ENCODE measurements at regions not wholly inside any gene's neighbourhood (a gene's known extent, or its start where the extent isn't known, plus 50 kb on each side); places are given as distances from the start of the nearest gene placed in this dataset.

DNA sequence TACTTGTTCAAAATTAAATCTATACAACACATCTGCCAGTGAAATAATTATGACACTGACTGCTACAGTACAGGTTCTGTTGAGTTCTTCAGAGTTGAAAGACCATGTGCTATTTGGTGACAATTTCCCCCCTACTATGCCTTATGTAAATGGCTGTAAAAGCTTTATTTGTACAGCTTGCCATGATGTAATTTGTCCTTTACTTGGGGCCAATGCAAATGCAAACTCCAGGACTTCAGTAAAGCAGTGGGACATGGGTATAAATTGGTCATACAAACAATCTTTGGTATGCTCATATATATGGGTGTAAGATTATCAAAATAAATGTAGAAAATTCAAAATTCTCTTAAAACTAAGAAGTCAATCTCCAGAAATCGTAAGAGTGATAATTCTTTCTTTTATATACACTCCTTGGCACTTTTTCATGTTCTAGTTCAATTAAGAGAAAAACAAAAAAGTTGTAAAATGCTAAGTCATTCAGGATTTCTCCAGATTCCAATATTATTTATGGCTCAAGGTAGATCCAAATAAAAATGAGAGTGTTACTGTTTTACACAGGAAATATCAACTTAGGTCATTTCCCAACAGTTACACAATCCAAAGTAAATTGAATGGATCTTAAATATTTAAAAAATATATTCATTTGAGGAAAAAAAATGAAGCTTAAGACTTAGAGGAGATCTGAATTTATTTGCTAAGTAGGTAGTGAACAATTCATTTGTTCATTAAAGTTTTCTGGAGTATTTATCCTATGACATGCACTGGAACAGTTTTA lies 1310.5 kb upstream of the CITED2 start:
- H3K9me3 ChIP-seq (ENCODE audit: control insufficient read depth, low read length), result no peaks in the 10 kb centered on the region
- DNase-seq (ENCODE audit: low read depth), result no peak
- H3K27me3 ChIP-seq (replicated peaks; ENCODE audit: control insufficient read depth, insufficient read depth, low read length), result no peaks in the 10 kb centered on the region

DNA sequence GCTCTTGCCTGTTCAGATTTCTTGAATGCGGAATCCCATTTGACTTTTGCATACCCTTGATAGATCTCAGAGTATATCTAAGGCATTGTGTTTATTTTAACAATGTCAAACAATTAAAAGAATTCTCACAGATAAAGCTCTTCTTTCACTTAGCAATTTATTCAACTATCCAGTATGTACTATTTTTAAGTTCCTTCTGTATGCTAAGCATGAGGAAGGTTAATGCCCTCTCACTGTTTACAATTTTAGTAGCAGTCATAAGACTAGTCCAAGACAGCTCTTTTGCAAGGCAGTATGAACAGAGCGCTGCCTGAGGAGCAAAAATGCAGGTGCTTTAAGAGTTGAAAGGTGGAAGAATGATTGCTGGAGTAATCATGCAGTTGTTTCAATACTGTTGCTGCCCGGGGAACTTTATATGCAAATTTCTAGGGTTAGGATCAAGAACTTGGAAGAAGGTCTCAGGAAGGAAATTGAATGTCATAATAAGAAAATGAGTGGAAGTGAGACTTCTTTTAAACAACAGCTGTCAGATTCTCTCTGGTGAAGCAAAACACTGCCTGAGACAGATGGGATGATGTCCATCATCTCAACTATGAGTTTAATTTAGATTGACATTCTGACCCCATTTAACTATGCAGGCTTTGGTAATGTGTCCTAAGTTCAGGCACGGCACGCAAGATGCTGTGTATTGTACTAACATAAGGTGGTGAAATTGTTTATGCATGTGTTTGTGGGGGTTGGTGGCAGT lies 1303.5 kb upstream of the CITED2 start:
- no peaks in the 10 kb centered on the region for H3K4me1 ChIP-seq (ENCODE audit: control insufficient read depth, insufficient read depth, low read length)
- DNase-seq (ENCODE audit: low read depth), result no peak
- no peaks in the 10 kb centered on the region for H3K9me3 ChIP-seq (ENCODE audit: control insufficient read depth, low read length)
- H3K9ac ChIP-seq (ENCODE audit: low read length), result no peak overlapping the region
- H3K4me3 ChIP-seq (ENCODE audit: low read length), result no peak overlapping the region
- H3K36me3 ChIP-seq (ENCODE audit: control insufficient read depth, insufficient read depth, low read length, severe bottlenecking), result no peaks in the 10 kb centered on the region
- no peaks in the 10 kb centered on the region for H3K27me3 ChIP-seq (replicated peaks; ENCODE audit: control insufficient read depth, insufficient read depth, low read length)

More for the DNA sequence above, 1310.5 kb upstream of the CITED2 start:
- Histone ChIP-seq H3K4me1 (ENCODE audit: control insufficient read depth, insufficient read depth, low read length) (peaks cover 7% of the 10 kb centered on the region), H3K36me3 (ENCODE audit: control insufficient read depth, insufficient read depth, low read length, severe bottlenecking) (no peaks in the 10 kb centered on the region), H3K9ac (ENCODE audit: low read length) (no peak overlapping the region), H3K4me3 (ENCODE audit: low read length) (no peak overlapping the region)

DNA sequence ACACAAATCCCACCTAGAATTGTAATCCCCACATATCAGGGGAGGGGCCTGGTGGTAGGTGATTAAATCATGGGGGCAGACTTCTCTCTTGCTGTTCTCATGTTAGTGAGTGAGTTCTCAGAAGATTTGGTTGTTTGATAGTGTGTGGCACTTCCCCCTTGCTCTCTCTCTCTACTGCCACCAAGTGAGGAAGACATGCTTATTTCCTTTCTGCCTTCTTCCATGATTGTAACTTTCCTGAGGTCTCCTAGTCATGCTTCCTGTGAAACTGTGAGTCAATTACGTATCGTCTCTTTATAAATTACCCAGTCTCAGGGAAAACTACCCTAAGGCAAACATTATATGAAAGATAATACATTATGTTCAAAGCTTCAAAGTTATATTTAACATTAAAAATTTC lies 1297.5 kb upstream of the CITED2 start:
- Histone ChIP-seq H3K4me3 (ENCODE audit: low read length) (no peak overlapping the region), H3K9ac (ENCODE audit: low read length) (no peak overlapping the region), H3K27me3 (replicated peaks; ENCODE audit: control insufficient read depth, insufficient read depth, low read length) (no peaks in the 10 kb centered on the region), H3K36me3 (ENCODE audit: control insufficient read depth, insufficient read depth, low read length, severe bottlenecking) (no peaks in the 10 kb centered on the region), H3K9me3 (ENCODE audit: control insufficient read depth, low read length) (no peaks in the 10 kb centered on the region), H3K4me1 (ENCODE audit: control insufficient read depth, insufficient read depth, low read length) (peaks cover 15% of the 10 kb centered on the region)
- no peak for DNase-seq (ENCODE audit: low read depth)

- peak; percentile 46 for DNase-seq (ENCODE audit: low read depth)
- Histone ChIP-seq H3K9ac (ENCODE audit: low read length) (peak overlapping the region; percentile 8), H3K9me3 (ENCODE audit: control insufficient read depth, low read length) (no peaks in the 10 kb centered on the region), H3K4me3 (ENCODE audit: low read length) (no peak overlapping the region), H3K27me3 (replicated peaks; ENCODE audit: control insufficient read depth, insufficient read depth, low read length) (no peaks in the 10 kb centered on the region), H3K4me1 (ENCODE audit: control insufficient read depth, insufficient read depth, low read length) (peaks cover 15% of the 10 kb centered on the region), H3K36me3 (ENCODE audit: control insufficient read depth, insufficient read depth, low read length, severe bottlenecking) (no peaks in the 10 kb centered on the region)
Observed at GRCh38 chr6:140670021-140670420, 1295.6 kb upstream of the CITED2 start.

- H3K27me3 ChIP-seq (replicated peaks; ENCODE audit: control insufficient read depth, insufficient read depth, low read length), result no peaks in the 10 kb centered on the region
- peak; percentile 36 for DNase-seq (ENCODE audit: low read depth)
- no peak overlapping the region for H3K4me3 ChIP-seq (ENCODE audit: low read length)
- H3K4me1 ChIP-seq (ENCODE audit: control insufficient read depth, insufficient read depth, low read length), result peaks cover 15% of the 10 kb centered on the region
- H3K9ac ChIP-seq (ENCODE audit: low read length), result no peak overlapping the region
- no peaks in the 10 kb centered on the region for H3K36me3 ChIP-seq (ENCODE audit: control insufficient read depth, insufficient read depth, low read length, severe bottlenecking)
- no peaks in the 10 kb centered on the region for H3K9me3 ChIP-seq (ENCODE audit: control insufficient read depth, low read length)
Observed at GRCh38 chr6:140669321-140669720, 1294.9 kb upstream of the CITED2 start.

- Histone ChIP-seq H3K27me3 (replicated peaks; ENCODE audit: control insufficient read depth, insufficient read depth, low read length) (no peaks in the 10 kb centered on the region), H3K4me3 (ENCODE audit: low read length) (peak overlapping the region; percentile 68), H3K4me1 (ENCODE audit: control insufficient read depth, insufficient read depth, low read length) (peaks cover 17% of the 10 kb centered on the region), H3K9me3 (ENCODE audit: control insufficient read depth, low read length) (no peaks in the 10 kb centered on the region), H3K36me3 (ENCODE audit: control insufficient read depth, insufficient read depth, low read length, severe bottlenecking) (no peaks in the 10 kb centered on the region), H3K9ac (ENCODE audit: low read length) (peak overlapping the region; percentile 76)
- no peak for DNase-seq (ENCODE audit: low read depth)
Observed at GRCh38 chr6:140663772-140664171, 1289.3 kb upstream of the CITED2 start.

DNA sequence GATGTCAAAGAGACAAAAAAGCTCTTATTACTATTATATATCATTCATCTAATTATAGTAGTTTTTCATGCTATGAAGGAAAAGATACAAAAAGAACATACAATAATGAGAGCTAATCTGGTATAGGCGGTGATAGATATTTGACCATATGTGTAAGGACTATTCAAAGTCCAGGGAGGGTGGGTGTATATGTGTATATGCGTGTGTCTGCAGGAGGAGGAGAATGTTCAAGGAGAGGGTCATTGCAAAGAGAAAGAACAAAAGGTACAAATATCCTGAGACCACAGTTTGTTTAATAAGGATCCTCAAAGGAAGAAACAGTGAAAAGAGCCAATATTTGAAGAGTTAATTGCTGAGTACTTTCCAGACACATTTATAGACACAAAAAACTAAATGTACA lies 1288.6 kb upstream of the CITED2 start:
- no peaks in the 10 kb centered on the region for H3K27me3 ChIP-seq (replicated peaks; ENCODE audit: control insufficient read depth, insufficient read depth, low read length)

GRCh38 chr6:140661691-140662090 lies 1287.2 kb upstream of the CITED2 start:
- H3K4me3 ChIP-seq (ENCODE audit: low read length), result peak overlapping the region; percentile 68
- no peaks in the 10 kb centered on the region for H3K36me3 ChIP-seq (ENCODE audit: control insufficient read depth, insufficient read depth, low read length, severe bottlenecking)
- H3K4me1 ChIP-seq (ENCODE audit: control insufficient read depth, insufficient read depth, low read length), result peaks cover 17% of the 10 kb centered on the region
- DNase-seq (ENCODE audit: low read depth), result peak; percentile 21
- no peaks in the 10 kb centered on the region for H3K9me3 ChIP-seq (ENCODE audit: control insufficient read depth, low read length)
- H3K27me3 ChIP-seq (replicated peaks; ENCODE audit: control insufficient read depth, insufficient read depth, low read length), result no peaks in the 10 kb centered on the region
- H3K9ac ChIP-seq (ENCODE audit: low read length), result peak overlapping the region; percentile 76

More for the DNA sequence above, 1288.6 kb upstream of the CITED2 start:
- H3K4me3 ChIP-seq (ENCODE audit: low read length), result peak overlapping the region; percentile 68
- no peak for DNase-seq (ENCODE audit: low read depth)
- H3K4me1 ChIP-seq (ENCODE audit: control insufficient read depth, insufficient read depth, low read length), result peaks cover 17% of the 10 kb centered on the region
- no peaks in the 10 kb centered on the region for H3K9me3 ChIP-seq (ENCODE audit: control insufficient read depth, low read length)
- H3K36me3 ChIP-seq (ENCODE audit: control insufficient read depth, insufficient read depth, low read length, severe bottlenecking), result no peaks in the 10 kb centered on the region
- H3K9ac ChIP-seq (ENCODE audit: low read length), result peak overlapping the region; percentile 76

GRCh38 chr6:140660295-140660694 lies 1285.8 kb upstream of the CITED2 start:
- Histone ChIP-seq H3K4me1 (ENCODE audit: control insufficient read depth, insufficient read depth, low read length) (peaks cover 17% of the 10 kb centered on the region), H3K4me3 (ENCODE audit: low read length) (peak overlapping the region; percentile 38), H3K27me3 (replicated peaks; ENCODE audit: control insufficient read depth, insufficient read depth, low read length) (no peaks in the 10 kb centered on the region), H3K36me3 (ENCODE audit: control insufficient read depth, insufficient read depth, low read length, severe bottlenecking) (no peaks in the 10 kb centered on the region), H3K9me3 (ENCODE audit: control insufficient read depth, low read length) (no peaks in the 10 kb centered on the region), H3K9ac (ENCODE audit: low read length) (peak overlapping the region; percentile 41)
- DNase-seq (ENCODE audit: low read depth), result no peak

- Histone ChIP-seq H3K4me3 (ENCODE audit: low read length) (no peak overlapping the region), H3K9ac (ENCODE audit: low read length) (no peak overlapping the region), H3K4me1 (ENCODE audit: control insufficient read depth, insufficient read depth, low read length) (no peaks in the 10 kb centered on the region), H3K36me3 (ENCODE audit: control insufficient read depth, insufficient read depth, low read length, severe bottlenecking) (no peaks in the 10 kb centered on the region), H3K27me3 (replicated peaks; ENCODE audit: control insufficient read depth, insufficient read depth, low read length) (no peaks in the 10 kb centered on the region), H3K9me3 (ENCODE audit: control insufficient read depth, low read length) (no peaks in the 10 kb centered on the region)
- no peak for DNase-seq (ENCODE audit: low read depth)
Observed at GRCh38 chr6:140653972-140654371, 1279.5 kb upstream of the CITED2 start.

DNA sequence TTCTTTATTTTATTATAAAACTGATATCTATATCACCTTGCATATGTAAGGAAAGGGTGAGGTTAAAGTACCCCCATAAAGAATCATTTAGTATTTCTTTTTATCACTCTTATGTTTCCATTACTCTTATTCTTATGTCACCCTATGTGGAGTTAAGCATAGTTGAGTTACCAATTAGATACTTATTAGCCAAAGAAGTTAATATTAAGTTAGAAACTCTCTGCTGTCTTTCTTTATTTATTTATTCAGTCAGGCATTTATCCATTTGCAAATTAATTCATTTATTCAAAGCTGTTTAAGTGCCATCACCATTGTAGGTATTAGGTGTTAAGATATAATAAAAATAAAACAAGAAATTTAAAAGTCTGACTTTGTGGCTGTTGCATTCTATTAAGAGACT lies 1279.1 kb upstream of the CITED2 start:
- Histone ChIP-seq H3K4me3 (ENCODE audit: low read length) (no peak overlapping the region), H3K27me3 (replicated peaks; ENCODE audit: control insufficient read depth, insufficient read depth, low read length) (no peaks in the 10 kb centered on the region), H3K9me3 (ENCODE audit: control insufficient read depth, low read length) (no peaks in the 10 kb centered on the region), H3K36me3 (ENCODE audit: control insufficient read depth, insufficient read depth, low read length, severe bottlenecking) (no peaks in the 10 kb centered on the region), H3K4me1 (ENCODE audit: control insufficient read depth, insufficient read depth, low read length) (no peaks in the 10 kb centered on the region), H3K9ac (ENCODE audit: low read length) (no peak overlapping the region)
- DNase-seq (ENCODE audit: low read depth), result no peak

Data from adipocyte (in vitro differentiated cells).